Central memory CD8-positive, alpha-beta T cell (primary cell): ENCODE measurements at regions not wholly inside any gene's neighbourhood (a gene's known extent, or its start where the extent isn't known, plus 50 kb on each side); places are given as distances from the start of the nearest gene placed in this dataset.
A peak's percentile ranks its signal among the peaks of the same experiment; 100 is the strongest.
"Not testable (repeated sequence)": the region's sequence is repeated elsewhere in the genome, so short reads cannot be mapped to it uniquely, and the experiment has no call there.

Source experiments
- ATAC-seq: fragments of 150-1000 bp; cut with Tn5 transposase; replicated peaks from 2 replicates; pipeline ENCODE4 v1.10.0; 2022; ENCODE audit warnings: mild to moderate bottlenecking, moderate FRiP score, moderate number of reproducible peaks; ENCODE audit not compliant: poor library complexity, severe bottlenecking; ENCODE audit errors: extremely low read depth
- DNase-seq, 2 donors: peaks; one replicate each; pipeline ENCODE4 v3.0.0; 2021; ENCODE audit warnings: low spot score in 2 of 2
- H3K27ac Mint-ChIP-seq: one replicate; pipeline ENCODE4 v1.8.0; 2022; ENCODE audit warnings: low read depth, mild to moderate bottlenecking, moderate library complexity, mixed read lengths
- H3K27me3 Mint-ChIP-seq: one replicate; pipeline ENCODE4 v1.8.0; 2022; ENCODE audit warnings: mixed read lengths
- H3K36me3 Mint-ChIP-seq: one replicate; pipeline ENCODE4 v1.8.0; 2022; ENCODE audit warnings: mild to moderate bottlenecking, moderate library complexity, mixed read lengths; ENCODE audit not compliant: insufficient read depth
- H3K4me1 Mint-ChIP-seq: one replicate; pipeline ENCODE4 v1.8.0; 2022; ENCODE audit warnings: mixed read lengths
- H3K4me3 Mint-ChIP-seq: one replicate; pipeline ENCODE4 v1.8.0; 2022; ENCODE audit warnings: mild to moderate bottlenecking, moderate library complexity, mixed read lengths
- H3K9me3 Mint-ChIP-seq: one replicate; pipeline ENCODE4 v1.8.0; 2022; ENCODE audit warnings: mixed read lengths

GRCh38 chr20:53869466-53870258, 200.7 kb downstream of the BCAS1 start:
- no peaks in the 10 kb centered on the region for H3K27me3 Mint-ChIP-seq
- H3K4me1 Mint-ChIP-seq = peaks cover 54% of the 10 kb centered on the region
- DNase-seq (peak; percentile 38 to 59), ATAC-seq (peak; percentile 62)
- H3K4me3 Mint-ChIP-seq = peak overlapping the region; percentile 7
- no peak overlapping the region for H3K27ac Mint-ChIP-seq
- peaks cover 19% of the 10 kb centered on the region for H3K36me3 Mint-ChIP-seq
- H3K9me3 Mint-ChIP-seq = no peaks in the 10 kb centered on the region

DNA sequence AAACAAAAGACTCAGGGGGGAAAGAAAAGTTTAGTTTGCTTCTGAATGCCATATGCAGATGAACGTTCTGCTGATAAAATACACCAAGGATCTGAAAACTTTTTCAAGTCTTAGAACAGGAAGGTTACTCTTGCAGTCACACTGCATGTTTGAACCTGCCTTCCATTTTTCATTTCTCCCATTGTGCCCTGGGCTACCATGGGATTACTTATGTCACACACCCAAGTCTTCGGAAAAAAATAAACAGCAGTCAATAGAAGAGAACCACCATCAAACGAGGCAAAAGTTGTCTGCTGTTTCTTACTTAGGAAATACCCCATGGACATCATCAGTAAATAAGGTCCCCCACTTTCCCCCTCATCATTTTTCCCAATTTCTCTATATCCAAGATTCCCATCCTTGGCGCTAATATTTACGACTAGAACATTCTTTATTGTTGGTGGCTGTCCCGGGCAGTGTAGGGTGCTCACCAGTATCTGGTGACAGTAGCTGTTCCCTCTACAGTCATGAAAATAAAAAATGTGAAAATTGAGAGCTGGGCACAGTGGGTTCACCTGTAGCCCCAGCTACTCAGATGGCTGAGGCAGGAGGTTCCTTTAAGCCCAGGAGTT, 202.5 kb downstream of the BCAS1 start:
- no peaks in the 10 kb centered on the region for H3K9me3 Mint-ChIP-seq
- DNase-seq (no peak), ATAC-seq (no peak)
- H3K4me1 Mint-ChIP-seq = peaks cover 49% of the 10 kb centered on the region
- peak overlapping the region; percentile 60 for H3K4me3 Mint-ChIP-seq
- peak overlapping the region; percentile 65 for H3K27ac Mint-ChIP-seq
- H3K27me3 Mint-ChIP-seq = no peaks in the 10 kb centered on the region
- peaks cover 12% of the 10 kb centered on the region for H3K36me3 Mint-ChIP-seq

DNA sequence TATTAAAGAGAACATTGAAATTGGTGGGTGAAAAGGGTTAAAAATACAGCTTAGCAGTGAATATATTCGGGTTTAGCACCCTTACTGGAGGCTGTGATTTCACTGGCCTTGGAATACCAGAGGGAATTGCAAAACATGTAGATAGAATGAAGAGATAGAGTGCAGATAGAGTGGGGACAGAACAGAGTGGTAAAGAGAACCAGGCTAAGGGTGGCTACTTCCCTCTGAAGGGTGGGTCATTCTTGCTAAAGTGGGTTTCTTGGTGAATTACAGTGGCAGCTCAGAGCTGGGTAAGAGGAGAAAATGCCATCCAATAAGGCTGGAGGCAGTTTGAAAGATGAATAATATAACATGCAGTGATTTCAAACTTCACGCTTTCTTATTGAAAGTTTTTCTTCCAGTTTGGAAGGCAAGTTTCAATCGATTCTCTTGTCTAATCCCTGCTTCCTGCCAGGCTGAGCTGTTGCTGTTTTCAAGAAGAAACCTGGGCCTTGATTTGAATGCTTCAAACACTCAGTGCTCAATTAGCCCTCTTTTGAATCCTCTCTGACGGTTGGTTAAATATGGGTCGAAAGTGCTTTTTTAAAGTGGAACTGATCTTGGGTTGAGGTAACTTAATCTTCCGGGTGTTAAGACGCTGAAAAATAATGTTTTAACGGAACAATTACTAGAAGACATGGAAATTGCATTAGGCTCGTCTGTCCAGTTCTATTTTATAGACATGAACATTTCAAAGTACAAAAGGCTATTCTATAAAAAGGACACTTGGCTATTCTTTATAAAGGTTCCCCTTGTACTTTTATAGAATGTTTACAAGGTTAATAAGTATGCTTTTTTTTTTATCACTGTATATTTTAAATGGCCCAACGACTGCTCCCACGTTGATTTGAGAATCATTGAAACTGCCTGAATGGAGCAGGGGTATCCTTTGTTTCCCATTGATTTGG, 203.3 kb downstream of the BCAS1 start:
- Mint-ChIP-seq H3K36me3 (peaks cover 5% of the 10 kb centered on the region), H3K27ac (peak overlapping the region; percentile 65), H3K4me3 (peak overlapping the region; percentile 60), H3K27me3 (no peaks in the 10 kb centered on the region), H3K9me3 (no peaks in the 10 kb centered on the region), H3K4me1 (peaks cover 44% of the 10 kb centered on the region)
- ATAC-seq (no peak), DNase-seq (no peak)

DNA sequence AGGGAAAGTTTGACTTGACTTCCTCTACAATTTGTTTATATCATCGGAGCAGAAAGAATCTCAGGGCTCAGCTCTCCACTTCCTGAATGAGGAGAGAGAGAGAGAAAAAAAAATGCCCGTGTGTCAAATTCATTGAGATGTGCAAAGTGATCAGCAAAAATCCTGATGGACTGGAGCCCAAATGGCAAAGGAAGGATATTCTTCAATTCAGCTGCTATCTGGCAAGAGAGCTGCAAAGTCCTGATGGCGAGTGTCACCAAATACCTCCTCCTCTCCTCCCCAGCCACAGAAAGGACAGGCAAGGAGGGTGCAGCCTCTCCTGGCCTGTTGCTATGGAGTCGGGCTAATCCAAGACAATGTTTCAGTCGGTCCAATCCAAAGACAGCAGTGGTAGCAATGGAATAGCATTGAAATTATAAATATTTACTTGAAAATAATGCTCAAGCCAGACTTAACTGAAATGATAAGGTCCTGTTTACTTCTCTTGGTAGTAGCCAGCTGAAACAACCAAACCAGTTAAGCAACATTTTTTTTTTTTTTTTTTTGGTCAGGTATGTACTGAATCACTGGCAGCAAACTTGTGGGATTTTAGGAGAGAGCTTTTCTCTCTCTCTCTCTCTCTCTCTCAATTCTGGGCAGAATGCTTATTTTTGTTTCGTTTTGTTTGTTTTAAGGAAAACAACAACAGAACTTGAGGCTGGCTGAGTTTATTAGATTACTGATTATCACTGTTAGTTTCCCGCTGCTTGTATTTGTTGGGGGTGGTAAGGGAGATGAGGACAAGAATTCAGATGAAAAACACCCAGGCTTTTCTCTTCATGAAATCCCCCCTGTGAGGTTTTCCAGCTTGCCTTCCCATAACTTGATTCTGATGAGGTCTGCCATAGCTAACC, 204.2 kb downstream of the BCAS1 start:
- Mint-ChIP-seq H3K27ac (peak overlapping the region; percentile 65), H3K9me3 (no peaks in the 10 kb centered on the region), H3K27me3 (no peaks in the 10 kb centered on the region), H3K4me1 (peaks cover 37% of the 10 kb centered on the region), H3K36me3 (peaks cover 4% of the 10 kb centered on the region), H3K4me3 (peak overlapping the region; percentile 60)
- DNase-seq (no peak), ATAC-seq (no peak)

GRCh38 chr20:53864765-53865683, 205.4 kb downstream of the BCAS1 start:
- H3K9me3 Mint-ChIP-seq, ATAC-seq, H3K36me3 Mint-ChIP-seq, DNase-seq, H3K27me3 Mint-ChIP-seq: not testable (repeated sequence)
- Mint-ChIP-seq H3K4me1 (peaks cover 37% of the 10 kb centered on the region), H3K4me3 (peak overlapping the region; percentile 60), H3K27ac (peak overlapping the region; percentile 65)

DNA sequence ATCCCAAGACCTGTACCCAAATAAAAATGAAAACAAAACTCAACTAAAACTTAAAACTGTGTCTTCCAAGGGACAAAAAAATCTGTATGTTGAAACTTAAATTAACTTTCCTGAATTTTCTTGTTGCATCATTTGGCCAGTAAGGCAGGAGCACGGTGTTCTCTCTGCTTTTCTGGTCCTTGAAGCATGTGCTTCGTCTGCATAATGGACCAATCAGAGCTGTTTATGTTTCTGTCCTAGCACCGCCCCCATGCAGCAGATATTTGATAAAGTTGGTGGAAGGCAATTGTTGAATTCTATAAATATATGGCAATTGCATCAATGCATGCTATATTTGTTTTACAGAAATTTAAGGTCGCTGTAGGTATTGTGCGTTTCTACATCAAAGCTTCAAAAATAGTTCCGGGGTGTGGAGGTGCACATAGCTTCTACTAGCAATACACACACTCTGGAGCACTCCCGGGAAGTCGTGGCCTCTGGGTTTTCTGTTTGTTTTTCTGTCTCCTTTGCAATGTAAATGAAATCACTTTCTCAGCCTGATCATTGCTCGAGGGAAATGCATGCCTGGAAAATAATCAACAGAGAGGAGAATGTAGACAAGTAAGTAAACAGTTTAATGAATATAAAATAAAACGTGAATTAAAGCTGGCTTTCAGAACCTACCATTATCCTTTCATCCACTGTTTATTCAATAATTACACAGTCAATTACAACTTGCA, 206.3 kb downstream of the BCAS1 start:
- not testable (repeated sequence) for ATAC-seq, DNase-seq, H3K36me3 Mint-ChIP-seq, H3K27me3 Mint-ChIP-seq, H3K27ac Mint-ChIP-seq, H3K9me3 Mint-ChIP-seq, H3K4me3 Mint-ChIP-seq
- peaks cover 29% of the 10 kb centered on the region for H3K4me1 Mint-ChIP-seq

DNA sequence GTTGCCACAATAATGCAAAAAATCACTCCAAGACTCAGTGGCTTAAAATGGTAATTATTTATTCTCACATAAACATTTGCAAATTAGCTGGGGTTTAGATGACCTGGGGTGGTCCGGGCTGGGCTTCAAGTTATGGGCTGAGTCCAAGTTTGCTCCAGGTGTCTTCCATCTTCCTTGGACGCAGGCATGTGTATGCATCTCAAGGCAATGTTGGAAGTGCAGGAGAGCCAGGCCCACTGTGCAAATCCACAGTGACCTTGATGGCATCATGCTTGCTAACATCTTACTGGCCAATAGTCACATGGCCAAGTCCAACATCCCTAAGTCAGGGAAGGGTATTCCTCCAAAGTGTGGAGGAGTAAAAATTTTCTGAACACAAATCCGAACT, 206.9 kb downstream of the BCAS1 start:
- H3K9me3 Mint-ChIP-seq, H3K27ac Mint-ChIP-seq, H3K4me3 Mint-ChIP-seq, DNase-seq, H3K27me3 Mint-ChIP-seq, H3K36me3 Mint-ChIP-seq, ATAC-seq: not testable (repeated sequence)
- peaks cover 28% of the 10 kb centered on the region for H3K4me1 Mint-ChIP-seq

- ATAC-seq, H3K27ac Mint-ChIP-seq, H3K9me3 Mint-ChIP-seq, H3K36me3 Mint-ChIP-seq, DNase-seq, H3K27me3 Mint-ChIP-seq, H3K4me3 Mint-ChIP-seq: not testable (repeated sequence)
- peaks cover 28% of the 10 kb centered on the region for H3K4me1 Mint-ChIP-seq
Measured at GRCh38 chr20:53863039-53863438, 207.4 kb downstream of the BCAS1 start.

DNA sequence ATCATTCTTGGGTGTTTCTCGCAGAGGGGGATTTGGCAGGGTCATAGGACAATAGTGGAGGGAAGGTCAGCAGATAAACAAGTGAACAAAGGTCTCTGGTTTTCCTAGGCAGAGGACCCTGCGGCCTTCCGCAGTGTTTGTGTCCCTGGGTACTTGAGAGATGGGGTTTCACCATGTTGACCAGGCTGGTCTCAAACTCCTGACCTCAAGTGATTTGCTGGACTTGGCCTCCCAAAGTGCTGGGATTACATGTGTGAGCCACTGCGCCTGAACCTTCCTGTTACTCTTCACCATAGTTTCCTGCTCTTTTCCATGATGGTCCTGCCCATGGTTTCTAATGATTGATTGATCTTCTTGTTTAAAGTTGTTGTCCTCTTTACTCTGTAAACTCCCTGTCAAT, 207.9 kb downstream of the BCAS1 start:
- not testable (repeated sequence) for DNase-seq, H3K4me3 Mint-ChIP-seq, H3K27ac Mint-ChIP-seq, H3K9me3 Mint-ChIP-seq, H3K27me3 Mint-ChIP-seq, H3K36me3 Mint-ChIP-seq, ATAC-seq
- H3K4me1 Mint-ChIP-seq = peaks cover 27% of the 10 kb centered on the region

GRCh38 chr20:53862136-53862397, 208.3 kb downstream of the BCAS1 start:
- peaks cover 25% of the 10 kb centered on the region for H3K4me1 Mint-ChIP-seq
- DNase-seq, H3K27me3 Mint-ChIP-seq, H3K27ac Mint-ChIP-seq, H3K9me3 Mint-ChIP-seq, ATAC-seq, H3K36me3 Mint-ChIP-seq, H3K4me3 Mint-ChIP-seq: not testable (repeated sequence)

DNA sequence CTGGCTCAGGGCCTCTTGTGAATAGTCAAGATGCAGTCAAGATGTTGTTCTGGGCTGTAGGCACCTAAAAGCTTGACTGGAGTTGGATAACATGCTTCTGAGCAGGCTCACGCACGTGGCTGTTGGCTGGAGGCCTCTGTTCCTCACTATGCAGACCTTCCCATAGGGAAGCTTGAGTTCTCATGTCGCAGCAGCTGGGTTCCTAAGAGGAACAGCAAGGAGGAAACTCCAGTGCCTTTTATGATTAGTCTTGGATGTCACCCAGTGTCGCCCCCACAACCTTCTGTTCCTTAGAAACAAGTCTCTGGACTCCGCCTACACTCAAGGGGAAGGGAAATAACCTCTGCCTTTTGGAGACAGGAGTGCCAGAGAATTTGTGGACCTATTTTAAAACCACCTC, 210.7 kb downstream of the BCAS1 start:
- Mint-ChIP-seq H3K9me3 (no peaks in the 10 kb centered on the region), H3K4me1 (peaks cover 20% of the 10 kb centered on the region), H3K36me3 (peaks cover 2% of the 10 kb centered on the region), H3K4me3 (no peak overlapping the region), H3K27ac (no peak overlapping the region), H3K27me3 (no peaks in the 10 kb centered on the region)
- ATAC-seq (no peak), DNase-seq (no peak)
